ENCODE measurements at regions not wholly inside any gene's neighbourhood (a gene's known extent, or its start where the extent isn't known, plus 50 kb on each side); places are given as distances from the start of the nearest gene placed in this dataset.
"Not testable (repeated sequence)": the region's sequence is repeated elsewhere in the genome, so short reads cannot be mapped to it uniquely, and the experiment has no call there.

DNA sequence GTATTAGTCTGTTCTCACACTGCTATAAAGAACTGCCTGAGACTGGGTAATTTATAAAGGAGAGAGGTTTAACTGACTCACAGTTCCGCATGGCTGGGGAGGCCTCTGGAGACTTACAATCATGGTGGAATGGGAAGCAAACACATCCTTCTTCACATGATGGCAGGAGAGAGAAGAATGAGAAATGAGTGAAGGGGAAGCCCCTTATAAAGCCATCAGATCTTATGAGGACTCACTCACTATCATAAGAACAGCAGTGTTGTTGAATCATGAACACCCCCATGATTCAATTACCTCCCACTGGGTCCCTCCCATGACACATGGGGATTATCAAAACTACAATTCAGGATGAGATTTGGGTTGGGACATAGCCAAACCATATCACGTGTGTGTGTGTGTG is 1764.4 kb upstream of the SEL1L start:
- DNase-seq (ENCODE audit: low spot score): not testable (repeated sequence)

DNA sequence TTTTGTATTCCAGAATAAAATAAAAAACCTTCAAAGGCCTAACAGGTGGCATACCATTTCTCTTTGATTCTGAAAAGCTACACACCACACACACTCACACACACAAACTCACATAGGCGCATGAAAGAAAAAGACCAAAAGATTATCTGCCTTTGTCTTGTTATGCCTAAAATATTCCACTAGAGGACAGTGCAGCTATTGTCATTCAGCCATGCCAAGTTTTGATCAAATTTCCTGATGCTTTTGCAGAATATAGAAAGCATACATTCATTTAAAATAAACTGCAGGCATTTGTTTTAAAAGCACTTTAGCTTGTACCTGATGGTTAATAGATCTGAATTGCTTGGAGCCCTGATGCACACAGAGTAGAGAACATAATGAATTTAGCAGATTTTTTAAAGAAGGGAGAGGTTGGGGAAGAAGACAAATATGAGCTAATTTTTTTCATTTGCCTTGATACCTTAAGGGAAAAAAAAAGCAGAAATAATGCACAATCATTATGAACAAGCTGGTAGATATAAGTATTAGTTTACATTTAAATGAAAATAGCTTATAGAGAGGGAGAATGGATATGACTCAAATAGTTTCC is 1766.9 kb upstream of the SEL1L start:
- DNase-seq (ENCODE audit: low spot score): peak; percentile 5

GRCh38 chr14:83301791-83302190 is 1768.1 kb upstream of the SEL1L start:
- no peak for DNase-seq (ENCODE audit: low spot score)

GRCh38 chr14:83309211-83309610 is 1775.6 kb upstream of the SEL1L start:
- no peak for DNase-seq (ENCODE audit: low spot score)

- no peak for DNase-seq (ENCODE audit: low spot score)
Observed at GRCh38 chr14:83309833-83310232, 1776.2 kb upstream of the SEL1L start.

DNA sequence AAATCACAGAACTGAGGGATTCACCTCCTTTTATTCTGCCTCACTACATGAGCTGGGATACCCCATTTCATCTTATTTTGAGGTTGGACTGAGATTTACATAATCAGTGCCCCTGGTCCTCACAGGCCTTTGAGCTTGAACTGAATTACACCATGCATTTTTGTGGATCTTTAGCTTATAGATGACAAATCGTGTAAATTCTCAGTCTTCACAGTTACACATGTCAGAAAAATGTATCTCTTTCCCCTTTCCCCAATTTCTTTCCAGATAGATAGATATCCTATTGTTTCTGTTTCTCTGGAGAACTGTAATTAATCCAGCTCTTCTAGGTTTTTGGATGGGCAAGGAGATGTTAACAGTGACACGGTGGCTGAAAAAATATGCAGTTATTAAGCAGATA is 1778.9 kb upstream of the SEL1L start:
- DNase-seq (ENCODE audit: low spot score): no peak

- DNase-seq (ENCODE audit: low spot score): no peak
Observed at GRCh38 chr14:83314764-83315163, 1781.1 kb upstream of the SEL1L start.

DNA sequence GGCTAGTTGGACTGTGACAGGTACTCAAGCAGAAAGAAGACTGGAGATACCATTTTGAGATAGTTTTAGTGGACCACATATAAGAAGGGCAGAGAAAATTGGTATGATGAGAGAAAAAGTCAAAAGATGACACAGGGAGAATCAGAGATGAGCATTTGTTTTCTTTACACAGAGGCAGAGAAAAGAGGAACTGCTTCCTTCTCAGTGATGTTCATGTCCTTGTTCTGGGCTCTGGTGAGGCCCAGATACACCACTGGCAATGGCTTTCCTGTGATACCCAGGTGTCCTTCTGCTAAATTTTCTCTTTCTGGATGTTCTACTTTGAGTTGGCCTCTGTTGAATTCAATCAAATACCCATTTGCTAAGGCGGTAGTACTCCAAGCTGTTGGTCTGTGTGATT is 1782.7 kb upstream of the SEL1L start:
- no peak for DNase-seq (ENCODE audit: low spot score)

GRCh38 chr14:83320837-83321236 is 1787.2 kb upstream of the SEL1L start:
- no peak for DNase-seq (ENCODE audit: low spot score)

- DNase-seq (ENCODE audit: low spot score): no peak
Observed at GRCh38 chr14:83331513-83331912, 1797.9 kb upstream of the SEL1L start.

- DNase-seq (ENCODE audit: low spot score): no peak
Observed at GRCh38 chr14:83342590-83342989, 1808.9 kb upstream of the SEL1L start.

- no peak for DNase-seq (ENCODE audit: low spot score)
Observed at GRCh38 chr14:83347874-83348273, 1814.2 kb upstream of the SEL1L start.

DNA sequence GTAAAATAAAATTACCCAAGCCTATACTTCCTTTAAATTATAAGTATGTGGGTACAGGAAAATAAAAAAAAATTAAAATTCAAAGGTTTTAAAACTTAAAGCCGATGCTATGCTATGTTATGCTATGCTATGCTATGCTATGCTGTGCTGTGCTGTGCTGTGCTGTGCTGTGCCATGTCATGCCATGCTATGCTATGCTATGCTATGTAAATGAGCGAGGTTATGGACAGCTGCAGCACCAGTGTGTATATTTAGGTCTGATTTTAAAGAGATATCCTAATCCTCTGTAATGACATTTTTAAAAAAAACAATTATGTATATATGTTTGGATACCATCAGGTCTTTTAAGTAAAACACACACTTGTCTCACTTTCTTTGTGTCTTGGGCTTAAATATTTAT is 1822.0 kb upstream of the SEL1L start:
- DNase-seq (ENCODE audit: low spot score): no peak

DNA sequence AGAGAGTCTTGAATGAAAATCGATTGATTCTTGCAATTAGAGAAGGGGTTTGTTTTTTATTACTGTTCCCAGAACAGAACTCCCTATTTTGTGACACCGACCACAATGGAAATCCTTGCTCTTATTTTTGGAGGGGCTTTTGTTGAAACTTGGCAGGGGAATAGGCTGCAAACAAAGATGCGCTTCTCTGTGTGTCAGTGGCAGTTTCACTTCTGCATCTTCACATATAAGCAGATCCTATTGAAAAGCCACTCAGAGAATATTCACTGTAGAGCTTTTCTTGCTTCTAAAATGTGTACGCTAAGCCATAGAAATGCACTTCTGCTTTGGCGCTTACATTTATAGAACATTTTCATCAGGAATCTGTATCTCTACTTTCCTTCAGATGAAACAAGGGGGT is 1822.4 kb upstream of the SEL1L start:
- DNase-seq (ENCODE audit: low spot score): no peak

DNA sequence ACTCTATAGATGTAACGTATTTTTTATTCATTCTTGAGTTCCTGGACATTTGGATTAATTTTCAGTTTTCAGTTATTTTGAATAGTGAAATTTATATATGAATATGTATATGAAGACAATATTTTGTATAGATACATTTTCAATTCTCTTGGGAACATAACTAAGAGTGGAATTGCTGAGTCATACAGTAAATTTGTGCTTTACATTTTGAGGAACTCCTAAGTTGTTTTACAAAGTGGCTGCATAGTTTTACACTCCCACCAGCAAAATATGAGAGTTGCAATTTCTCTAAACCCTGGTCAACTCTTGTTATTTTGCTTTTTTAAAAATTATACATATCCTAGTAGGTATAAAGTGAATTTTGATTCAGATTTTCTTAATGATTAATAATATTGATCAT is 1838.6 kb upstream of the SEL1L start:
- DNase-seq (ENCODE audit: low spot score): no peak

DNA sequence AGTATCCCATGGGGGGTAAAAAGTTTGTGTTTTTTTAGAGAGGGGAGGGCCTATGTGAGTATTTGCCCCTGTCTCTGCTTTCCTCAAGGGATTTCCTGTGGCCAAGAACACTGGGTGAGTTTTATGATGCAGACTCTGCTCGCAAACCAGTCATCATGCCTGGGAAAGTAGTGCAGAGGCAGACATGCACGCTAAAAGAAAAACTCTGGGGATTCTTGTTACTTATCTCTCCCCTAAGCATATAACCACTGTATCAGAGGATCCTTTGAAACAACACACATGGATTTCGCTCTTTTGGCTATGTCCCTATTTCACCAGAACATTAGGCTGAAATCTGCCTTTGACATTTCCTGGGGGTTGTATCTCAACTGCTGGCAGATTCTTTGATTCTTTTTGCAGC is 1845.8 kb upstream of the SEL1L start:
- no peak for DNase-seq (ENCODE audit: low spot score)

DNA sequence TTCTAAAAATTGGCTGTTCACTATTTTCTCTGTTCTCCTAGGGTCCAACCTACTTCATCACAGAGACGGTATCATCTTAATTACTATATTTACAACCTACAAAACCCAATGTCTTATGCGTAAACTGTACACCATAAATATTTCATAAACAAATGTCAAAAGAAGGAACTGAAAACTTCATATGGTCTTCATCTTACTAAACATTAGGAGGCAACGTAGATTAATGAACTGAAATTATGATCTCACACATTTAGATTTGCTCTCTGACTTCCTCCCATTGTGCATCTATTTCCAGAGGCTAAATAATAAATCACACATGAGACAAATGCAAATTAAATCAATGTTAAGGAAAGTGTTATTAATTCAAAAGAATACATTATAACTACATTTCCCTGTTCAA is 1850.6 kb upstream of the SEL1L start:
- no peak for DNase-seq (ENCODE audit: low spot score)

GRCh38 chr14:83395321-83395720 is 1861.7 kb upstream of the SEL1L start:
- DNase-seq (ENCODE audit: low spot score): no peak

GRCh38 chr14:83416476-83416875 is 1882.8 kb upstream of the SEL1L start:
- no peak for DNase-seq (ENCODE audit: low spot score)

GRCh38 chr14:83419420-83419819 is 1885.8 kb upstream of the SEL1L start:
- DNase-seq (ENCODE audit: low spot score): no peak

DNA sequence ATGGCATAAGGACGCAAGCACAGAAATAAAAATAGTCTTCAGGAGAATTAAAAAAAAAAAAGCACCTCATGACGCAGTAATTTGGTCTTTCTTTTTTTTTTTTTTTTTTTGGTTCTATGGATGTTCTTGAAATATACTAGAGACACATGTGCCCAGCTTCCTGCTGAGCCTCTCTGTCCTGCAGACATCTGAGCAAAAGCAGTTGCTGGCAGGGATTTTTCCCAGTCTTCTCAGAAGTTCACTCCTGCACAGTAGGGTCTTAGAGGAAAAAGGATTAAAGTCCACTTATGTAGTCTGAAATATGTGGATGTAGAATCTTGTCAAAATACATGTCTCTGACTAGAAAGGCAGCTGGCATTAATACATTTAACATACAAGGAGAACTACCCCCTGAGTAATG is 1888.1 kb upstream of the SEL1L start:
- DNase-seq (ENCODE audit: low spot score): no peak

- no peak for DNase-seq (ENCODE audit: low spot score)
Observed at GRCh38 chr14:83425138-83425537, 1891.5 kb upstream of the SEL1L start.

DNA sequence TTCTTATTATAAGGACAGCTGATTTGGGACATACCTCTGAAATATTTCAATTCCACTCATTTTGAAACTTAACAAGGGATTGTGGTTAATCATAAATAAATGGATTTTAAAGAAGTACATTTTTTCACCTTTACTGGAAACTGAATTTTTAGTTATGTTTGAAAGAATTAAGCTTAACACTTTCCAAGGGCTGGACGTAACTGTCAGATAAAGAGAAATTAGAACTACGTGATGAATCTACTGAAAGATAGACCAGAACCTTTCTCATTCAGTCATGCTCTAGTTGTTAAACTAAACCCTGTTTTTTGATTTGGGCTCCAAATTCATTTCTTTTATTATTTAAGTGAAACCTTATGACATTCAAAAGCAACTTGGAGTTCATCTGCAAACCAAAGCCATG is 1892.1 kb upstream of the SEL1L start:
- DNase-seq (ENCODE audit: low spot score): no peak

- DNase-seq (ENCODE audit: low spot score): no peak
Observed at GRCh38 chr14:83433618-83434017, 1900.0 kb upstream of the SEL1L start.

DNA sequence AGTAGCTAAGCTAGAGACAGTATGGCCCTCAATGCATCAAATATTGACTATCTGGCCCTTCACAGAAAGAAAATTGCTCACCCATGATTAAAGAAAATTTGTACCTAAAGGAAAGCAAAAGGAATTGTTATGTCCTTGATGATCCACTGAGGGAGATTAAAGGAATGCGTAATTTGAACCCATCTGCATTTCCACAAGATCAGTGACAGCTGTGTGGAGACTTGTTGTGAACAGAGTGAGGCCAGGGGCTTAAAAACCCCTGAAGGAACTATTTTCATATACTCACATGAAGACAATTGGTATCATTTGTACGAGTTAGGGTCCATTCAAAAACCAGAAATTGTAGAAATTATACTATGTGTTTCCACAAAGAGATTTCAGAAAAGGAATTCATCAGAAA is 1908.1 kb upstream of the SEL1L start:
- DNase-seq (ENCODE audit: low spot score): no peak
